Upper lobe of left lung (tissue), 6 donors: ENCODE measurements at regions not wholly inside any gene's neighbourhood (a gene's known extent, or its start where the extent isn't known, plus 50 kb on each side); places are given as distances from the start of the nearest gene placed in this dataset.

Source experiments
- ATAC-seq, 2 donors: fragments of 200-7000 bp; cut with Tn5 transposase; one replicate each; pipeline ENCODE4 v1.9.1; 2022; ENCODE audit warnings: mild to moderate bottlenecking in 2 of 2, moderate library complexity in 2 of 2; ENCODE audit not compliant: low FRiP score in 2 of 2
- DNase-seq, 2 donors: peaks; one replicate each; pipeline ENCODE4 v3.0.0-alpha.2; 2019 to 2020
- H3K27ac ChIP-seq, 4 donors: fragments of 200-600 bp; sonication (generic); one replicate each; pipeline ENCODE4 v1.5.1; 2016 to 2019
- H3K27me3 ChIP-seq, 4 donors: fragments of 200-600 bp; sonication (generic); one replicate each; pipeline ENCODE4 v1.5.1; 2017 to 2019
- H3K36me3 ChIP-seq, 4 donors: fragments of 200-600 bp; sonication (generic); one replicate each; pipeline ENCODE4 v1.5.1; 2016 to 2019
- H3K4me1 ChIP-seq, 4 donors: fragments of 200-600 bp; sonication (generic); one replicate each; pipeline ENCODE4 v1.5.1; 2018 to 2019
- H3K4me3 ChIP-seq, 4 donors: fragments of 200-600 bp; sonication (generic); one replicate each; pipeline ENCODE4 v1.5.1; 2017 to 2019; ENCODE audit warnings: mild to moderate bottlenecking in 2 of 4, moderate library complexity in 1 of 4
- H3K9me3 ChIP-seq, 4 donors: fragments of 200-600 bp; sonication (generic); one replicate each; pipeline ENCODE4 v1.5.1; 2018 to 2019
- CTCF ChIP-seq, 6 experiments: fragments of 450-650 bp in 4 of 6; fragments of 200-600 bp in 2 of 6; sonication (generic) in 2 of 6; IDR thresholded peaks; one replicate each; pipeline ENCODE4 v1.5.1; 2016 to 2019; ENCODE audit warnings: antibody characterized with exemption in 6 of 6
- EP300 ChIP-seq, 4 donors: sonication (generic); formaldehyde crosslinking; IDR thresholded peaks; one replicate each; pipeline ENCODE4 v1.5.1; 2017; ENCODE audit warnings: antibody characterized with exemption in 4 of 4, control low read depth in 2 of 4
- POLR2A ChIP-seq, 4 donors: fragments of 450-650 bp; IDR thresholded peaks; one replicate each; pipeline ENCODE4 v1.5.1; 2016 to 2017; ENCODE audit warnings: antibody characterized with exemption in 4 of 4, mild to moderate bottlenecking in 2 of 4
- POLR2AphosphoS5 ChIP-seq, 2 donors: sonication (generic); formaldehyde crosslinking; IDR thresholded peaks; one replicate each; pipeline ENCODE4 v1.5.1; 2017; ENCODE audit warnings: antibody characterized with exemption in 2 of 2
- WGBS, 2 donors: methylation state at CpG; one replicate each; pipeline ENCODE4 v1.1.5; 2017 to 2018; 5-methylcytosine and 5-hydroxymethylcytosine counted together
- donor health status: DM: no; HTN: no; CAD: no; lungs with moderate emphysema.
- donor health status: DM: no; HTN: yes; CAD: no; lungs with severe emphysema.

- H3K4me3 ChIP-seq, result no peak overlapping the region
- H3K36me3 ChIP-seq, result no peaks in the 10 kb centered on the region
- no peak overlapping the region for H3K27ac ChIP-seq
- H3K4me1 ChIP-seq, result peaks cover 3 to 10% (median 6%) of the 10 kb centered on the region in 4 donors
- no peaks in the 10 kb centered on the region for H3K9me3 ChIP-seq
- DNase-seq (no peak), ATAC-seq (no peak)
- 19 to 29% methylated on average over 4 of the region's 4 CpGs for WGBS, 2 donors
- H3K27me3 ChIP-seq, result no peaks in the 10 kb centered on the region
- peak in 4 of 6 experiments; percentile 26 to 52 (median 48) for TF ChIP-seq CTCF (IDR thresholded peaks at IDR 0.05)
- no peak for TF ChIP-seq POLR2AphosphoS5 (IDR thresholded peaks at IDR 0.05)
Observed at GRCh38 chr6:80605165-80605989, 498.9 kb downstream of the BCKDHB start.

GRCh38 chr6:80603679-80604078 lies 497.2 kb downstream of the BCKDHB start:
- Histone ChIP-seq H3K9me3 (no peaks in the 10 kb centered on the region), H3K4me1 (peaks cover 3 to 10% (median 6%) of the 10 kb centered on the region in 4 donors), H3K4me3 (no peak overlapping the region), H3K27me3 (no peaks in the 10 kb centered on the region), H3K36me3 (no peaks in the 10 kb centered on the region), H3K27ac (no peak overlapping the region)
- DNase-seq (no peak), ATAC-seq (no peak)
- TF ChIP-seq POLR2AphosphoS5 (IDR thresholded peaks at IDR 0.05), result no peak
- TF ChIP-seq POLR2A (IDR thresholded peaks at IDR 0.05), result no peak
- TF ChIP-seq CTCF (IDR thresholded peaks at IDR 0.05), result no peak
- no peak for TF ChIP-seq EP300 (IDR thresholded peaks at IDR 0.05)

- no peak overlapping the region for H3K4me3 ChIP-seq
- TF ChIP-seq CTCF (IDR thresholded peaks at IDR 0.05) (no peak), POLR2A (IDR thresholded peaks at IDR 0.05) (no peak), POLR2AphosphoS5 (IDR thresholded peaks at IDR 0.05) (no peak), EP300 (IDR thresholded peaks at IDR 0.05) (no peak)
- WGBS, 2 donors, result 89 to 93% methylated on average over 4 of the region's 4 CpGs
- H3K36me3 ChIP-seq, result no peaks in the 10 kb centered on the region
- no peaks in the 10 kb centered on the region for H3K27me3 ChIP-seq
- H3K27ac ChIP-seq, result no peak overlapping the region
- no peak for ATAC-seq
- DNase-seq, result no peak
- H3K9me3 ChIP-seq, result no peaks in the 10 kb centered on the region
- H3K4me1 ChIP-seq, result no peaks in the 10 kb centered on the region
Observed at GRCh38 chr6:80594461-80594860, 488.0 kb downstream of the BCKDHB start.

- no peak for DNase-seq
- WGBS, 2 donors, result 57 to 67% methylated on average over 2 of the region's 2 CpGs
- Histone ChIP-seq H3K4me3 (no peak overlapping the region), H3K36me3 (no peaks in the 10 kb centered on the region), H3K27me3 (no peaks in the 10 kb centered on the region), H3K27ac (no peak overlapping the region), H3K9me3 (no peaks in the 10 kb centered on the region), H3K4me1 (no peaks in the 10 kb centered on the region)
- no peak for TF ChIP-seq POLR2A (IDR thresholded peaks at IDR 0.05)
- TF ChIP-seq CTCF (IDR thresholded peaks at IDR 0.05), result no peak
- no peak for TF ChIP-seq POLR2AphosphoS5 (IDR thresholded peaks at IDR 0.05)
- TF ChIP-seq EP300 (IDR thresholded peaks at IDR 0.05), result no peak
- no peak for ATAC-seq
Observed at GRCh38 chr6:80592436-80592835, 486.0 kb downstream of the BCKDHB start.

- Histone ChIP-seq H3K36me3 (no peaks in the 10 kb centered on the region), H3K27me3 (no peaks in the 10 kb centered on the region), H3K9me3 (peaks cover 0 to 7% (median 4%) of the 10 kb centered on the region in 4 donors), H3K4me1 (no peaks in the 10 kb centered on the region), H3K27ac (no peak overlapping the region), H3K4me3 (no peak overlapping the region)
- TF ChIP-seq POLR2A (IDR thresholded peaks at IDR 0.05) (no peak), CTCF (IDR thresholded peaks at IDR 0.05) (no peak), POLR2AphosphoS5 (IDR thresholded peaks at IDR 0.05) (no peak), EP300 (IDR thresholded peaks at IDR 0.05) (no peak)
- DNase-seq, result no peak
- no peak for ATAC-seq
Observed at GRCh38 chr6:80586242-80586641, 479.8 kb downstream of the BCKDHB start.
